GM10248 (cell line): ENCODE measurements at regions not wholly inside any gene's neighbourhood (a gene's known extent, or its start where the extent isn't known, plus 50 kb on each side); places are given as distances from the start of the nearest gene placed in this dataset.

Source experiments
- CTCF ChIA-PET: fragments of 300-600 bp; sonication (Branson Sonifier 250); formaldehyde crosslinking; extraction: SDS; loops from one replicate; lab custom pipeline; 2021; ENCODE audit warnings: antibody characterized with exemption; lab: Yijun Ruan, JAX
- POLR2A ChIA-PET: fragments of 350-650 bp; sonication (Branson Sonifier 250); formaldehyde crosslinking; extraction: SDS; loops from one replicate; lab custom pipeline; 2020; ENCODE audit warnings: antibody characterized with exemption; lab: Yijun Ruan, JAX
- DNase-seq: peaks from one replicate; pipeline ENCODE4 v3.0.0; 2012; ENCODE audit errors: extremely low spot score
- TF ChIP-seq, protein P1 (sequence below): IDR thresholded peaks from 2 replicates; pipeline ENCODE4 v1.5.1; 2012; ENCODE audit warnings: mild to moderate bottlenecking, low read depth; ENCODE audit errors: extremely low read depth, missing control alignments, control extremely low read depth

DNA sequence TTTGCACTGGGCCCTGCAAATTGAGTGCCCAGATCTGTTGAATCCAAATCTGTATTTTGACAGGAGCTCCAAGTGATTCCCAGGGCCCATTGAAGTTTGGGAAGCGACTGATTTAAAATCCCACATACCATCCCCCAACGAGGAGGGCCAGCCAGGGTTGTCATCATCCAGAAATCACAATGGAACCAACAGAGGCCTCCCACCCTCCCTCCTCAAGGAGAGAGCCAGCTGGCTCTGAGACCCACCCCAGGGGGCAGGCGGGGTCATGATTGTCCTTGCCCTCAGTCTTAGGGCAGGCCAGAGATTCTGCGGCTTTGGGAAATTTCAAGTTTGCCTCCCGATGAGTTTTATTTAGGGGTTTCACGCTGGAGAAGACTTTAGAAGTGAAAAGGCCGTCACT lies 358.2 kb downstream of the MN1 start:
- TF ChIP-seq, protein P1, sequence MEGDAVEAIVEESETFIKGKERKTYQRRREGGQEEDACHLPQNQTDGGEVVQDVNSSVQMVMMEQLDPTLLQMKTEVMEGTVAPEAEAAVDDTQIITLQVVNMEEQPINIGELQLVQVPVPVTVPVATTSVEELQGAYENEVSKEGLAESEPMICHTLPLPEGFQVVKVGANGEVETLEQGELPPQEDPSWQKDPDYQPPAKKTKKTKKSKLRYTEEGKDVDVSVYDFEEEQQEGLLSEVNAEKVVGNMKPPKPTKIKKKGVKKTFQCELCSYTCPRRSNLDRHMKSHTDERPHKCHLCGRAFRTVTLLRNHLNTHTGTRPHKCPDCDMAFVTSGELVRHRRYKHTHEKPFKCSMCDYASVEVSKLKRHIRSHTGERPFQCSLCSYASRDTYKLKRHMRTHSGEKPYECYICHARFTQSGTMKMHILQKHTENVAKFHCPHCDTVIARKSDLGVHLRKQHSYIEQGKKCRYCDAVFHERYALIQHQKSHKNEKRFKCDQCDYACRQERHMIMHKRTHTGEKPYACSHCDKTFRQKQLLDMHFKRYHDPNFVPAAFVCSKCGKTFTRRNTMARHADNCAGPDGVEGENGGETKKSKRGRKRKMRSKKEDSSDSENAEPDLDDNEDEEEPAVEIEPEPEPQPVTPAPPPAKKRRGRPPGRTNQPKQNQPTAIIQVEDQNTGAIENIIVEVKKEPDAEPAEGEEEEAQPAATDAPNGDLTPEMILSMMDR = no peak
- CTCF ChIA-PET = no interaction called here
- POLR2A ChIA-PET = no interaction called here
- no peak for DNase-seq

DNA sequence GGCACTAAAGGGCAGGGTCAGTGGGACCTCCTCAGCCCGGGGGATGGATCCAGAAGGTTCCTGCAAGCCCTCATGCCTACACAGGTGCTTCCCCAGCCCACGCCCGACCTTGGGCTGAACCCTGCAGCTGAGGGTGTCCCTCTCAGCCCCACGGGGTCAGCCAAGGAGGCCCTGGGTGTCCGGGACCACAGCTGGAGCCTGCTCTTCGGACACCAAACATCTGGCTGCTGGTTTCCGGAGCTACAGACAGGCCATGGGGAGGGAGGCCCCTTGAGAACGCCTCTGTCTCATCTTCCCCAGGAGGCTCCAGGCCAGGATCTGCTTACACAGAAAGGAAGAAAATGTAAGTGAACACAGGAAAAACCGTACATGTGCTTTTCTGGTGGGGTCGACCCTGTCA lies 355.7 kb downstream of the MN1 start:
- ChIA-PET CTCF (no interaction called here), POLR2A (no interaction called here)
- TF ChIP-seq, protein P1 = no peak
- no peak for DNase-seq

DNA sequence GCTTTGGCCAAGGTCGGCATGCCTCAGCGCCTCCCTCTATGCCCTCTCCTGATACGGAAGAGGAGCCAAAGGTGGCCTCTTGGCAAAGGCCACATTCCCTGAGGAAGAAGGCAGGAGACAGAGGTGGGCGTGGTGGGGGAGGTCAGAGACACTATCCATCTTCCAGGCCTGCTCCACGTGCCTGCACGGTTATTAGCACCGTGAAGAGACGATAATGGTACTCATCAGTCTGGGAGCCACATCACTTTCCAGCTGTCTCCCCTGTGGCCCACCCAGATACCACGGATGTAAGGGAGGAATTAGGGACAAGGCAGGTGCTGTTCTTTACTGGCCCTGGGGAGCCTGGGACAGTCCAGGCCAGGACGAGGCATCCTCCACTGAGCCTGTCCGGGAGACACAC lies 354.3 kb downstream of the MN1 start:
- ChIA-PET CTCF (interaction anchor here (0.6 kb wide), 1 partner anchor 11 kb away, joined by 3 read pairs; no protein-coding TSS in a partner anchor), POLR2A (no interaction called here)
- TF ChIP-seq, protein P1 = no peak
- DNase-seq = no peak

DNA sequence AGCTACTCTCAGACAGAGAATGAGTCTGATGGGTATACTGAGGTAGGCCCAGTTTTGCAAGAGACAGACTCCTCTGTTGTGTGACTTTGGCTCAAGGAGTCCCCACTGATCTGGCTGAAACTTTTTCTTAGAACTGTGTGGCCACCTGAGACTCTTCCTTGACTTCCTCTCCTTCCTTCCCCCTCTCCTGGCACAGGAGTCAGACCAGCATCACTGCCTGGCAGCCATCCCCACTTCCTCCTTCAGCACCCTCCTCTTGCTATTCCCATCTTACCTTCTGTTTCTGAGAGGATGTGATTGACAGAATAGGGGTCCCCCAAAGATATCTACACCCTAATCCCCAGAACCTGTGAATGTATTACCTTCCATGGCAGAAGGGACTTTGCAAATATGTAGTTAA lies 351.1 kb downstream of the MN1 start:
- TF ChIP-seq, protein P1 = no peak
- DNase-seq = no peak
- POLR2A ChIA-PET = no interaction called here
- CTCF ChIA-PET = interaction anchor here (1.3 kb wide), 1 partner anchor 9 kb away, joined by 3 read pairs; no protein-coding TSS in a partner anchor

DNA sequence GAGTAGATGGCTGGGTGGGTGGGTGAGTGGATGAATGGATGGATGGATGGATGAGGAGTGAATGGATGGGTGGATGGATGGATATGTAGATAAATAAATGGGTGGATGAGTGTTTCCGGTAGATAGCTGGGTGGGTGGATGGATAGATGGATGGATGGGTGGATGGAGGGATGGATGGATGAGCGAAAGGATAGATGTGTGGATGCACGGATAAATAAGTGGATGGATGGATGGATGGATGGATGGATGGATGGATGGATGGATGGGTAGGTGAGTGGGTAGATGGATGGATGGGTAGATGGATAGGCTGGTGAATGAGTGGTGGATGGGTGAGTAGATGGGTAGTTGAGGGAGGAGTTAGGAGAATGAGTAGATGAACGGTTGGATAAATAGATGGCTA lies 349.3 kb downstream of the MN1 start:
- TF ChIP-seq, protein P1 = no peak
- CTCF ChIA-PET = no interaction called here
- POLR2A ChIA-PET = no interaction called here
- no peak for DNase-seq

DNA sequence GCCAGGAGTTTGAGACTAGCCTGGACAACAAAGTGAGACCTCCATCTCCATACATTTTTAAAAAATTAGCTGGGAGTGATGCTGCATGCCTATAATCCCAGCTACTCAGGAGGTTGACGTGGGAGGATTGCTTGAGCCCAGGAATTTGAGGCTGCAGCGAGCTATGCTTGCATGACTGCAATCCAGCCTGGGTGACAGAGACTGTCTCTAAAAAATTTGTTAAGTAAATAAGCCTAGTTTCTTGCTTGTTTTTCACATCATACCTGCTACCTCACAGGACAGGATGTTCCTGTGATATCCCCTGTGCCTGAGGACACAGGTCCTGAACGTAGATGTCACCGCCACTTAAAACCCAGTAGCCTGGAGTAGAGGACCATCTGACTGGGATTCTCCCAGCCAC lies 348.6 kb downstream of the MN1 start:
- ChIA-PET POLR2A (no interaction called here), CTCF (no interaction called here)
- no peak for DNase-seq
- TF ChIP-seq, protein P1 = no peak

DNA sequence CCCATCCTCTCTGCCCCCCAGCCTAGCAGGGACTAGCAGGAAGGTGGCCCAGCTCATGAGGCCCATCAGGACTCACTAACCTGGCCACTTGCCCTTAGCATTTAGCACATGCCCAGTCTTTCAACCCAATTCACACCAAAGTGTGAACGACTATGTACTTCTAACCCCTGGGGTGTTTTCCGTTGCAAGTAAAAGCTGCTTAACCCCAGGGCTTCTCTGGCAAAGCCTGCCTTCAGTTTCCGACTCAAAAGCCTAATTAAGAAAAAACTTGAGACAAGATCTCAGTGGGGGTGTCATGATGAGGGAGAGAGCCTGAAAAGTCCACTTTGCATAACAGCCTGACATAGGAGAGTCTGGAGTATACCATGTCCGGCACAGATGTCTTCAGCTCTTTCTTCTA lies 347.8 kb downstream of the MN1 start:
- ChIA-PET POLR2A (no interaction called here), CTCF (no interaction called here)
- DNase-seq = no peak
- TF ChIP-seq, protein P1 = no peak
